ENCODE measurements at regions not wholly inside any gene's neighbourhood (a gene's known extent, or its start where the extent isn't known, plus 50 kb on each side); places are given as distances from the start of the nearest gene placed in this dataset.

- TF ChIP-seq CTCF (IDR thresholded peaks at IDR 0.05 in 8 of 11, conservative IDR thresholded peaks at IDR 0.05 in 3 of 11) (no peak), POLR2AphosphoS5 (IDR thresholded peaks at IDR 0.05) (no peak), POLR2A (IDR thresholded peaks at IDR 0.05) (no peak)
Measured at GRCh38 chr4:189436207-189436606, 504.5 kb upstream of the FRG1 start.

Measured in spleen (tissue), 7 donors.